Omental fat pad (tissue), 3 donors: ENCODE measurements at regions not wholly inside any gene's neighbourhood (a gene's known extent, or its start where the extent isn't known, plus 50 kb on each side); places are given as distances from the start of the nearest gene placed in this dataset.

ENCODE experiments used
- ATAC-seq: fragments of 150-250 bp; one replicate; pipeline ENCODE4 v1.9.1; 2016; ENCODE audit warnings: mild to moderate bottlenecking, moderate library complexity; ENCODE audit not compliant: low FRiP score
- DNase-seq: peaks from one replicate; pipeline ENCODE4 v3.0.0-alpha.2; 2019; ENCODE audit warnings: low spot score
- CTCF ChIP-seq, 3 donors: fragments of 450-650 bp; IDR thresholded peaks; one replicate each; pipeline ENCODE4 v1.5.1; 2016 to 2017; ENCODE audit warnings: antibody characterized with exemption in 3 of 3, mild to moderate bottlenecking in 3 of 3, moderate library complexity in 2 of 3

- no peak for TF ChIP-seq CTCF (IDR thresholded peaks at IDR 0.05)
- DNase-seq, result no peak
- no peak for ATAC-seq
Observed at GRCh38 chr2:49834433-49834832, 680.1 kb upstream of the FSHR start.

GRCh38 chr2:49832555-49832954 lies 678.2 kb upstream of the FSHR start:
- TF ChIP-seq CTCF (IDR thresholded peaks at IDR 0.05), result no peak

GRCh38 chr2:49831698-49832367 lies 677.5 kb upstream of the FSHR start:
- no peak for ATAC-seq
- TF ChIP-seq CTCF (IDR thresholded peaks at IDR 0.05), result no peak
- no peak for DNase-seq

More at GRCh38 chr2:49832555-49832954, 678.2 kb upstream of the FSHR start:
- ATAC-seq (no peak), DNase-seq (no peak)

- DNase-seq (no peak), ATAC-seq (no peak)
- TF ChIP-seq CTCF (IDR thresholded peaks at IDR 0.05), result no peak
Observed at GRCh38 chr2:49830846-49831245, 676.5 kb upstream of the FSHR start.

GRCh38 chr2:49827366-49827765 lies 673.1 kb upstream of the FSHR start:
- DNase-seq (no peak), ATAC-seq (no peak)
- no peak for TF ChIP-seq CTCF (IDR thresholded peaks at IDR 0.05)

- no peak for TF ChIP-seq CTCF (IDR thresholded peaks at IDR 0.05)
- no peak for ATAC-seq
- DNase-seq, result no peak
Observed at GRCh38 chr2:49813208-49813607, 658.9 kb upstream of the FSHR start.

GRCh38 chr2:49812730-49813129 lies 658.4 kb upstream of the FSHR start:
- ATAC-seq, result no peak
- TF ChIP-seq CTCF (IDR thresholded peaks at IDR 0.05), result no peak
- DNase-seq, result no peak
